Natural killer cell (primary cell): ENCODE measurements at regions not wholly inside any gene's neighbourhood (a gene's known extent, or its start where the extent isn't known, plus 50 kb on each side); places are given as distances from the start of the nearest gene placed in this dataset.

Experiments used
- ATAC-seq, 3 donors: fragments of 150-1000 bp in 2 of 3; fragments of 200-7000 bp in 1 of 3; cut with Tn5 transposase; 1 replicate in 1 of 3; 2 replicates in 2 of 3; pipeline ENCODE4 v1.10.0; 2021; ENCODE audit warnings: mild to moderate bottlenecking in 2 of 3, moderate library complexity in 2 of 3
- DNase-seq, 2 donors: peaks; one replicate each; pipeline versions ENCODE4 v3.0.0 to v3.0.0-alpha.2; 2013 to 2021; ENCODE audit warnings: mixed read lengths in 1 of 2
- H3K27ac ChIP-seq: one replicate; pipeline ENCODE4 v1.5.1; 2013; ENCODE audit warnings: mild to moderate bottlenecking, low read length
- H3K27me3 ChIP-seq: one replicate; pipeline ENCODE4 v1.6.1; 2013; ENCODE audit warnings: low read length; ENCODE audit not compliant: control insufficient read depth, insufficient read depth
- H3K36me3 ChIP-seq: one replicate; pipeline ENCODE4 v1.6.1; 2013; ENCODE audit warnings: low read length; ENCODE audit not compliant: control insufficient read depth, insufficient read depth
- H3K4me1 ChIP-seq: one replicate; pipeline ENCODE4 v1.6.1; 2013; ENCODE audit warnings: low read length; ENCODE audit not compliant: control insufficient read depth, insufficient read depth
- H3K4me3 ChIP-seq: one replicate; pipeline ENCODE4 v1.5.1; 2013; ENCODE audit warnings: low read length
- H3K9me3 ChIP-seq: one replicate; pipeline ENCODE4 v1.6.1; 2013; ENCODE audit warnings: low read length; ENCODE audit not compliant: control insufficient read depth, insufficient read depth
- H3K27ac Mint-ChIP-seq, 2 donors: one replicate each; pipeline ENCODE4 v1.8.0; 2022; ENCODE audit warnings: mild to moderate bottlenecking in 2 of 2, mixed read lengths in 2 of 2, moderate library complexity in 1 of 2
- H3K27me3 Mint-ChIP-seq, 2 donors: one replicate each; pipeline ENCODE4 v1.8.0; 2022; ENCODE audit warnings: low read depth in 2 of 2, mixed read lengths in 2 of 2
- H3K36me3 Mint-ChIP-seq: one replicate; pipeline ENCODE4 v1.8.0; 2022; ENCODE audit warnings: mixed read lengths
- H3K4me1 Mint-ChIP-seq, 2 donors: one replicate each; pipeline ENCODE4 v1.8.0; 2022; ENCODE audit warnings: mixed read lengths in 2 of 2
- H3K4me3 Mint-ChIP-seq: one replicate; pipeline ENCODE4 v1.8.0; 2022; ENCODE audit warnings: mild to moderate bottlenecking, moderate library complexity, mixed read lengths
- H3K9me3 Mint-ChIP-seq, 2 donors: one replicate each; pipeline ENCODE4 v1.8.0; 2022; ENCODE audit warnings: mixed read lengths in 2 of 2
- CTCF ChIP-seq: fragments of 200-600 bp; IDR thresholded peaks from one replicate; pipeline ENCODE4 v1.8.0; 2022; ENCODE audit warnings: antibody characterized with exemption
- WGBS: methylation state at CpG from one replicate; pipeline ENCODE4 v1.1.7; 2013; ENCODE audit warnings: missing lambda C conversion rate; ENCODE audit not compliant: insufficient coverage; 5-methylcytosine and 5-hydroxymethylcytosine counted together
- intact Hi-C: fragments of 100-400 bp; cut with micrococcal nuclease; formaldehyde crosslinking; loops from one replicate; pipeline ENCODE4 v1.14.2; 2022

GRCh38 chr13:30103161-30103840, 204.1 kb downstream of the KATNAL1 start:
- H3K27ac ChIP-seq: no peak overlapping the region
- intact Hi-C loops: no loop called here
- no peaks in the 10 kb centered on the region for H3K9me3 ChIP-seq
- H3K4me3 ChIP-seq: no peak overlapping the region
- no peaks in the 10 kb centered on the region for H3K4me1 ChIP-seq
- H3K4me3 Mint-ChIP-seq: no peak overlapping the region
- DNase-seq (no peak), ATAC-seq (no peak)
- no peaks in the 10 kb centered on the region for H3K9me3 Mint-ChIP-seq
- H3K36me3 ChIP-seq: no peaks in the 10 kb centered on the region
- no peaks in the 10 kb centered on the region for H3K4me1 Mint-ChIP-seq
- WGBS: 66% methylated on average over 5 of the region's 5 CpGs
- no peak overlapping the region for H3K27ac Mint-ChIP-seq
- no peak for TF ChIP-seq CTCF
- no peaks in the 10 kb centered on the region for H3K27me3 ChIP-seq
- H3K27me3 Mint-ChIP-seq: peaks cover 6 to 9% of the 10 kb centered on the region in 2 donors
- H3K36me3 Mint-ChIP-seq: no peaks in the 10 kb centered on the region

- Histone ChIP-seq H3K27me3 (no peaks in the 10 kb centered on the region), H3K4me1 (no peaks in the 10 kb centered on the region), H3K4me3 (no peak overlapping the region), H3K9me3 (no peaks in the 10 kb centered on the region), H3K36me3 (no peaks in the 10 kb centered on the region), H3K27ac (no peak overlapping the region)
- H3K4me1 Mint-ChIP-seq: no peaks in the 10 kb centered on the region
- H3K9me3 Mint-ChIP-seq: no peaks in the 10 kb centered on the region
- H3K27me3 Mint-ChIP-seq: peaks cover 6 to 9% of the 10 kb centered on the region in 2 donors
- no peaks in the 10 kb centered on the region for H3K36me3 Mint-ChIP-seq
- ATAC-seq (no peak), DNase-seq (no peak)
- H3K4me3 Mint-ChIP-seq: no peak overlapping the region
- intact Hi-C loops: no loop called here
- WGBS: 100% methylated on average over 4 of the region's 4 CpGs
- H3K27ac Mint-ChIP-seq: no peak overlapping the region
- no peak for TF ChIP-seq CTCF
Measured at GRCh38 chr13:30100226-30100625, 207.1 kb downstream of the KATNAL1 start.

GRCh38 chr13:30097701-30098100, 209.7 kb downstream of the KATNAL1 start:
- DNase-seq: no peak
- Histone ChIP-seq H3K36me3 (no peaks in the 10 kb centered on the region), H3K27me3 (no peaks in the 10 kb centered on the region), H3K4me3 (no peak overlapping the region), H3K9me3 (no peaks in the 10 kb centered on the region), H3K27ac (no peak overlapping the region), H3K4me1 (no peaks in the 10 kb centered on the region)
- no peak for ATAC-seq
- Mint-ChIP-seq H3K27me3 (peaks cover 3 to 7% of the 10 kb centered on the region in 2 donors), H3K27ac (no peak overlapping the region), H3K9me3 (no peaks in the 10 kb centered on the region), H3K36me3 (no peaks in the 10 kb centered on the region), H3K4me1 (no peaks in the 10 kb centered on the region), H3K4me3 (no peak overlapping the region)
- intact Hi-C loops: no loop called here
- no peak for TF ChIP-seq CTCF
- WGBS: 48% methylated on average over 3 of the region's 5 CpGs

GRCh38 chr13:30097089-30097488, 210.3 kb downstream of the KATNAL1 start:
- no peak overlapping the region for H3K4me3 Mint-ChIP-seq
- 93% methylated on average over 5 of the region's 5 CpGs for WGBS
- no peak for DNase-seq
- intact Hi-C loops: no loop called here
- H3K9me3 Mint-ChIP-seq: no peaks in the 10 kb centered on the region
- Histone ChIP-seq H3K4me3 (no peak overlapping the region), H3K27ac (no peak overlapping the region), H3K27me3 (no peaks in the 10 kb centered on the region), H3K4me1 (no peaks in the 10 kb centered on the region), H3K9me3 (no peaks in the 10 kb centered on the region), H3K36me3 (no peaks in the 10 kb centered on the region)
- no peak overlapping the region for H3K27ac Mint-ChIP-seq
- ATAC-seq: no peak
- H3K27me3 Mint-ChIP-seq: peaks cover 0 to under 1% of the 10 kb centered on the region in 2 donors
- no peaks in the 10 kb centered on the region for H3K36me3 Mint-ChIP-seq
- no peak for TF ChIP-seq CTCF
- peaks cover 0 to 4% of the 10 kb centered on the region in 2 donors for H3K4me1 Mint-ChIP-seq
